Posterior vena cava (tissue), 2 donors: ENCODE measurements at regions not wholly inside any gene's neighbourhood (a gene's known extent, or its start where the extent isn't known, plus 50 kb on each side); places are given as distances from the start of the nearest gene placed in this dataset.
"Not testable (repeated sequence)": the region's sequence is repeated elsewhere in the genome, so short reads cannot be mapped to it uniquely, and the experiment has no call there.

Experiments
- DNase-seq: peaks from one replicate; pipeline ENCODE4 v3.0.0-alpha.2; 2020; ENCODE audit warnings: low spot score
- intact Hi-C, 2 donors: fragments of 100-400 bp; cut with DNase I; formaldehyde crosslinking; loops; one replicate each; pipeline versions ENCODE4 v1.14.1 to v1.14.2; 2022 to 2023
- donor health status: DM: yes; HTN: yes; CAD: no.
- donor health status: DM: yes; HTN: yes; CAD: no.

- intact Hi-C loops = no loop called here
- DNase-seq = no peak
Observed at GRCh38 chr2:101613056-101613704, 84.3 kb upstream of the MAP4K4 start.

GRCh38 chr2:101612019-101612418 lies 85.5 kb upstream of the MAP4K4 start:
- intact Hi-C loops = no loop called here
- no peak for DNase-seq

- intact Hi-C loops = no loop called here
- no peak for DNase-seq
Observed at GRCh38 chr2:101610750-101611315, 86.7 kb upstream of the MAP4K4 start.

- no peak for DNase-seq
- intact Hi-C loops = no loop called here
Observed at GRCh38 chr2:101609433-101609832, 88.1 kb upstream of the MAP4K4 start.

GRCh38 chr2:101608408-101609310 lies 88.8 kb upstream of the MAP4K4 start:
- DNase-seq = no peak
- intact Hi-C loops = no loop called here

- intact Hi-C loops = loop anchor here in 1 of 2 donors (5.0 kb wide), 1 partner anchor 865 kb away; no protein-coding TSS in a partner anchor
- DNase-seq = no peak
Observed at GRCh38 chr2:101597347-101597944, 100.1 kb upstream of the MAP4K4 start.

GRCh38 chr2:101596333-101596732 lies 101.2 kb upstream of the MAP4K4 start:
- no peak for DNase-seq
- intact Hi-C loops = loop anchor here in 1 of 2 donors (5.0 kb wide), 1 partner anchor 864 kb away; no protein-coding TSS in a partner anchor

GRCh38 chr2:101587251-101587650 lies 110.3 kb upstream of the MAP4K4 start:
- intact Hi-C loops = no loop called here

GRCh38 chr2:101583861-101584260 lies 108.9 kb upstream of the RFX8 start:
- intact Hi-C loops = no loop called here
- no peak for DNase-seq

More at GRCh38 chr2:101587251-101587650, 110.3 kb upstream of the MAP4K4 start:
- DNase-seq = no peak

GRCh38 chr2:101581675-101582299 lies 106.9 kb upstream of the RFX8 start:
- DNase-seq = no peak
- intact Hi-C loops = no loop called here

GRCh38 chr2:101580528-101580927 lies 105.6 kb upstream of the RFX8 start:
- no peak for DNase-seq
- intact Hi-C loops = no loop called here

- DNase-seq = no peak
- intact Hi-C loops = no loop called here
Observed at GRCh38 chr2:101578671-101579070, 103.8 kb upstream of the RFX8 start.

- DNase-seq, intact Hi-C loops: not testable (repeated sequence)
Observed at GRCh38 chr2:101578135-101578534, 103.2 kb upstream of the RFX8 start.

- intact Hi-C loops = no loop called here
- DNase-seq = no peak
Observed at GRCh38 chr2:101577173-101577572, 102.3 kb upstream of the RFX8 start.

GRCh38 chr2:101574622-101575021 lies 99.7 kb upstream of the RFX8 start:
- intact Hi-C loops = no loop called here
- DNase-seq = no peak

- intact Hi-C loops = no loop called here
- no peak for DNase-seq
Observed at GRCh38 chr2:101571951-101572350, 97.0 kb upstream of the RFX8 start.

- DNase-seq = no peak
- intact Hi-C loops = no loop called here
Observed at GRCh38 chr2:101569886-101570520, 95.1 kb upstream of the RFX8 start.

- DNase-seq = no peak
- intact Hi-C loops = no loop called here
Observed at GRCh38 chr2:101568969-101569368, 94.1 kb upstream of the RFX8 start.

- no peak for DNase-seq
- intact Hi-C loops = no loop called here
Observed at GRCh38 chr2:101566632-101567228, 91.8 kb upstream of the RFX8 start.
